ENCODE measurements at regions not wholly inside any gene's neighbourhood (a gene's known extent, or its start where the extent isn't known, plus 50 kb on each side); places are given as distances from the start of the nearest gene placed in this dataset.

- no peak for DNase-seq
Measured at GRCh38 chr6:168148231-168148849, 69.3 kb upstream of the FRMD1 start.

GRCh38 chr6:168147205-168147738, 68.3 kb upstream of the FRMD1 start:
- intact Hi-C loops (cut with DNase I; ENCODE audit: low total_unique reads), result no loop called here
- Histone ChIP-seq H3K9me3 (no peaks in the 10 kb centered on the region), H3K4me1 (peaks cover 0 to 16% (median 9%) of the 10 kb centered on the region in 4 donors), H3K4me3 (no peak overlapping the region), H3K27me3 (peaks cover 0 to 21% (median 0%) of the 10 kb centered on the region in 3 donors), H3K36me3 (no peaks in the 10 kb centered on the region), H3K27ac (no peak overlapping the region)
- DNase-seq, result no peak
- 35 to 65% (median 45%) methylated on average over 4 of the region's 4 CpGs for WGBS, 5 donors
- TF ChIP-seq POLR2A (IDR thresholded peaks at IDR 0.05), result no peak
- TF ChIP-seq POLR2AphosphoS5 (IDR thresholded peaks at IDR 0.05), result no peak
- no peak for TF ChIP-seq CTCF (IDR thresholded peaks at IDR 0.05)
- TF ChIP-seq EP300 (IDR thresholded peaks at IDR 0.05), result no peak

More at GRCh38 chr6:168148231-168148849, 69.3 kb upstream of the FRMD1 start:
- Histone ChIP-seq H3K9me3 (no peaks in the 10 kb centered on the region), H3K27ac (no peak overlapping the region), H3K27me3 (peaks cover 0 to 21% (median 0%) of the 10 kb centered on the region in 3 donors), H3K36me3 (no peaks in the 10 kb centered on the region), H3K4me3 (no peak overlapping the region), H3K4me1 (peaks cover 0 to 16% (median 11%) of the 10 kb centered on the region in 4 donors)
- TF ChIP-seq CTCF (IDR thresholded peaks at IDR 0.05) (no peak), POLR2AphosphoS5 (IDR thresholded peaks at IDR 0.05) (no peak), POLR2A (IDR thresholded peaks at IDR 0.05) (no peak), EP300 (IDR thresholded peaks at IDR 0.05) (no peak)
- WGBS, 5 donors, result 83 to 88% (median 86%) methylated on average over 14 of the region's 14 CpGs
- intact Hi-C loops (cut with DNase I; ENCODE audit: low total_unique reads), result no loop called here

- intact Hi-C loops (cut with DNase I; ENCODE audit: low total_unique reads), result no loop called here
- peaks cover 0 to 20% (median 0%) of the 10 kb centered on the region in 3 donors for H3K27me3 ChIP-seq
- WGBS, 5 donors, result 64 to 81% (median 70%) methylated on average over 9 to 12 of the region's 12 CpGs
- no peaks in the 10 kb centered on the region for H3K36me3 ChIP-seq
- no peak overlapping the region for H3K27ac ChIP-seq
- TF ChIP-seq CTCF (IDR thresholded peaks at IDR 0.05) (no peak), POLR2AphosphoS5 (IDR thresholded peaks at IDR 0.05) (no peak), EP300 (IDR thresholded peaks at IDR 0.05) (no peak), POLR2A (IDR thresholded peaks at IDR 0.05) (no peak)
- no peak for DNase-seq
- H3K4me3 ChIP-seq, result no peak overlapping the region
- H3K9me3 ChIP-seq, result no peaks in the 10 kb centered on the region
- peaks cover 0 to 11% (median 6%) of the 10 kb centered on the region in 4 donors for H3K4me1 ChIP-seq
Measured at GRCh38 chr6:168145747-168146596, 67.0 kb upstream of the FRMD1 start.

DNA sequence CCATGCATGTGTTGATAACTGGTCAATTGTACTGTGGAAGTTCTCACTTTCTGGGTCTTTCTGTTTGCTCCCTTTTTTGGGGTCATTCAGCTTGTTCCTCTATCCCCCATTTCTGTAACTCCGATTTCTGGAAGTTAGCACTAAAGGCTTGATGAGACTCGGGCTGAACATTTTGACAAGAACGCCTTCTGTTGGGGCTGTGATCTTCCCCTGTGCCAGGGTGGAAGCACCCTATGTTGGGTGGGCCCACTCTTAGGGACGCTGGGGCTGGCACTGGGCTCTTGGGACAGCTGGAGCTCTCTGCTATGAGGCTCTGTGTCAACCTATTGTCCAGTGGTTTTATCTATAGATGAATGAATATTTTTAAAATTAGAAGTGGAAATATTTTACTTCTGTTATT, 60.1 kb upstream of the FRMD1 start:
- WGBS, 5 donors, result 85 to 89% (median 87%) methylated on average over 4 of the region's 4 CpGs
- Histone ChIP-seq H3K4me3 (no peak overlapping the region), H3K9me3 (no peaks in the 10 kb centered on the region), H3K27ac (no peak overlapping the region), H3K4me1 (no peaks in the 10 kb centered on the region), H3K36me3 (no peaks in the 10 kb centered on the region), H3K27me3 (no peaks in the 10 kb centered on the region)
- intact Hi-C loops (cut with DNase I; ENCODE audit: low total_unique reads), result no loop called here
- no peak for TF ChIP-seq POLR2A (IDR thresholded peaks at IDR 0.05)
- no peak for TF ChIP-seq POLR2AphosphoS5 (IDR thresholded peaks at IDR 0.05)
- no peak for TF ChIP-seq CTCF (IDR thresholded peaks at IDR 0.05)
- TF ChIP-seq EP300 (IDR thresholded peaks at IDR 0.05), result no peak
- no peak for DNase-seq

All from stomach (tissue), 8 donors.